Activated gamma-delta T cell treated with Interleukin-2 at 50 U/mL for 16 hours (primary cell): ENCODE measurements at regions not wholly inside any gene's neighbourhood (a gene's known extent, or its start where the extent isn't known, plus 50 kb on each side); places are given as distances from the start of the nearest gene placed in this dataset.
"Not testable (repeated sequence)": the region's sequence is repeated elsewhere in the genome, so short reads cannot be mapped to it uniquely, and the experiment has no call there.

ENCODE experiments used
- DNase-seq: peaks from one replicate; pipeline ENCODE4 v3.0.0-alpha.2; 2020

GRCh38 chr1:148354913-148355308, 128.2 kb downstream of the PPIAL4G start:
- DNase-seq = no peak

- no peak for DNase-seq
Observed at GRCh38 chr1:148354284-148354912, 128.7 kb downstream of the PPIAL4G start.

DNA sequence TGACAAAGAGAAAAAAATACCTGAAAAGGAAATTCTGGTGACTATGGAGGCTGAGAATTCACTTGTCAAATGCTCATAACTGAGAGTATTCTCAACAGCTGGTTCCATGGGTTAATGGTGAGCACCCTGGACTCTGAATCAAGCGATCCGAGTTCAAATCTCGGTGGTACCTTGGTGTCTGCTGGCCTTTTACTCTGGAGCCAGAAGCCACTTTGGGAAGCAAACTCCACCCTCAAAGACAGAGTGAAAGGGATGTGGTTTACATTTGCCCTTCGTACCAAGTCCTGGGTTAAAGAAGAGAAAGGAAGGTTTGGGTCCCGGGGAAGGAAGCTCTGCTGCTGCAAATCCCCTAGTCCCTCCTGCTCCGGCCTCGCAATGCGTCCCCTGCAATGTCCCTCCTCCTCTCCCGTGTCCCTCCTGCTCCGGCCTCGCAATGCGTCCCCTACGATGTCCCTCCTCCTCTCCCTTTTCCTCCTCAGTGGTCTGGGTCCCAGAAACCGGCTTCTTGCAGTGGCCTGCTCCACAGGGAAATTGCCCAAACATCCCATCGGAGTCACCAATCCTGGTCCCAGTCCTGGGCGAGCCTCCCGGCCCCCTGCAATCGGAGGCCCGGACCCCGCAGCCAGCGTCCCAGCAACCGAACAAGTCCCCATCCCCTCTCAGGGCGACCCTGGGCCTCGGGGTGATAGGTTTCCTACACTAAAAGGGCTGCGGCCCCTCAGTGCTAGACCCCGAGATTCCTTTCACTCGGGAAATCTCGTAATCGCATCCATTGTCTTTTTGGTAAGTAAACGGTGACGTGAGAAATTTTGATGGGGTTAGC, 129.4 kb downstream of the PPIAL4G start:
- no peak for DNase-seq

GRCh38 chr1:148352470-148353053, 130.5 kb downstream of the PPIAL4G start:
- DNase-seq = no peak

DNA sequence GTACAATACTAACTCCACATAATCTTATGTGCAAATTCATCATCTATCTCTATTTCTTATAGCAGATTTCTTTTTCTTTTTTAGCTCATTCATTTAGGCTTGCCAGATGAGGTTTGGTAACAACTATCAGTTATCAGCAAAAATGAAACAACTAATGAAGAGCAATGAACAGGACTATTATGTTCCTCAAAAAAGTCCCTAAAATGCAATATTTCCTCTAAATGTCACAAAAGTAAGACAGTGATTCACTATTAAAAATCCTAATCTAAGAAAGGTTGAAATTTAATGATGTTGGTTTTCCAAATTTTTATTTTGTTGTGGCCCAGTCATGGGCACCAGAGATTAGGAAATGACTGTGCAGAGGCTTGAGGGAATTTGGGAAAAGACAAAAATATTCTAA, 135.3 kb downstream of the PPIAL4G start:
- no peak for DNase-seq

GRCh38 chr1:148345659-148346151, 137.4 kb downstream of the PPIAL4G start:
- peak; percentile 18 for DNase-seq

DNA sequence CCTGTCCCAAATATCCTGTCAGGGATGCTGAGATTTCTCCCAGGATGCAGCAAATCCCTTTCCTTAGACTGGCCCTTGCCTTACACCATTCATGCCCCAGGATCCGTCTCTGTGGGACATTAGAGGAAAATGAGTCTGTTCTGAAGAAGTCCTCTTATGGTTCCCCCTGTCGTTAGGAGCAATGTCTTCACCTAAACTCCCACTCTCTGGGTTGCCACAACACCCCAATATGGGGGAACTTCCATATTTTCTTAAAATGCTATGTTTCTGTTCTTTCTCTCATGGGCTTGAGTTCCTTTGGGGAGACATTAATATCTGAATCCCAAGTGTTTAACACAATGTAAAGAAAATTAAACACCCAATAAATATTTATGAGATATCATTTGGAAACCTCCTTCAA, 138.5 kb downstream of the PPIAL4G start:
- DNase-seq = not testable (repeated sequence)

DNA sequence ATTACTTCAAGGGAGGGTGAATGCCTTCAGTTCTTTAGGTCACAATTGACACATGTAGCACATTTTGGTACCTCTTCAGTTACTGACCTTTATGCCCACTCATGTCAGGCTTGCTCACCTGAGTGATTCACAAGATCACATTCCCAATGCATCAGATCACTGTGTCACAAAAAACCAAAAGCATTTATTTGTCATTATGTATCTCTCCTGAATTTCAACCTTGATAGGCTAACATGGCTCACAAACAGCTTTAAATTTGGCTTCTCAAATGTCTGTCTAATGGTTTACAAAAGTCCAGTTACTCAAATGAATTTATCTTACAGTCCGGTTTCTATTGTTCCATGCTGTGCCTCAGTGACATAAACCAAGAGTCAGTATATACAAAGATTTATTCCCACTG, 141.4 kb downstream of the PPIAL4G start:
- not testable (repeated sequence) for DNase-seq

DNA sequence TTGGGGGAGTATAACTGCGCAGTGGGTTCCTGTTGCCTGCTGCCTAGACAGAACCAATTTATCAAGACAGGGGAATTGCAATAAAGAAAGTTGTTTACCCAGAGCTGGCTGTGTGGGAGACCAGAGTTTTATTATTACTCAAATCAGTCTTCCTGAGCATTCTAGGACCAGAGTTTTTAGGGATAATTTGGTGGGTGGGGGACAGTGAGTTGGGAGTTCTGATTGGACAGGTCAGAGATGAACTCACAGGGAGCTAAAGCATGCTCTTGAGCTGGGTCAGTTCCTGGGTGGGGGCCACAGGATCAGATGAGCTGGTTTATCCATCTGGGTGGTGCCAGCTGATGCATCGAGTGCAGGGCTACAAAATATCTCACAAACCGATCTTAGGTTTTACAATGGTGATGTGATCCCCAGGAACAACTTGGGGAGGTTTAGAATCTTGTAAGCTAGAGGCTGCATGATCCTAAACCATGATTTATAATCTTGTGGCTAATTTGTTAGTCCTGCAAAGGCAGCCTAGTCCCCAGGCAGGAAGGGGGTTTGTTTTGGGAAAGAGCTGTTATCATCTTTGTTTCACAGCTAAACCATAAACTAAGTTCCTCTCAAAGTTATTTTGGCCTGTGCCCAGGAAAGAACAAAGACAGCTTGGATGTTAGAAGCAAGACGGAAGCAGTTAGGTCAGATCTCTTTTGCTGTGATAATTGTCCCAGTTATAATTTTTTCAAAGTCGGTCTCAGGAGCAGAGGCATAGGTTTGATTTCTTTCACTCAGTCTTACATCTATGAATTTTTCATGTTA, 146.8 kb downstream of the PPIAL4G start:
- DNase-seq = not testable (repeated sequence)

DNA sequence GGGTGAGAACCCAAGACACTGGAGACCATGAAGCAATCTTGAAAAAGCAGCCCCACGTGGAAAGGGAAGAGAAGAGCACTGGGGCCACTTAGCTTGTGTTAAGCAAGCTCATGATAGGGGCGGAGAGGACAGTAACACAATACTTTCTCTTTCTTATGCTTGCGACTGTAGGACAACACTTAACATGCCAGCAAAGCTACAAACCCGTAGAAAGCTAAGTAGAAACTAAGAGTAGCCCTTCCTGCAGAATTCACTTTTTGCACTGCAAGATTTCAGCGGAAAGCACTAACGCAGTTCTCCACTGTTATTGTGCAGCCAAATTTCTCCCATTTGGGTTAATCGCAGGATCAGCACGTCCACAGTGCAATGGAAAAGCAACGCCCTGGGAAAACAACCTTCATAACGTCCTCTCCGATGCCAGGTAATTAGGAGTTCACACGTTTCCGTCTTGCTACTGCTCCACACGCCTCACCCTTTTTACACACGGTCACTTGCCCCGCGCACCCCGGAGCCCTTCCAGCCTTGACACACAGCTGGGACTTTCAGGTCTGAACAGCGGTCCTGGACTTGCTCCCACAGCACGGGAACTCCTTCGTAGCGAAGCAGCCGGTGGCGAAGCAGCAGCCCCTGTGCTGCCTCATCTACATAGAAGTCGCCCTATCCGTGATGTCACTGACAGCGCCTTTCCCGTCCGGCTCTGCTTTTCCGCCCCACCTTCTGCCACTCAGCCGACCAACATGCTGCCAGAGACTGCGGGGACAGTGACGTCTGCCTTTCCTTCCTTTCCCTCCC, 148.6 kb downstream of the PPIAL4G start:
- peak; percentile 64 for DNase-seq

GRCh38 chr1:148333875-148334338, 149.2 kb downstream of the PPIAL4G start:
- no peak for DNase-seq

DNA sequence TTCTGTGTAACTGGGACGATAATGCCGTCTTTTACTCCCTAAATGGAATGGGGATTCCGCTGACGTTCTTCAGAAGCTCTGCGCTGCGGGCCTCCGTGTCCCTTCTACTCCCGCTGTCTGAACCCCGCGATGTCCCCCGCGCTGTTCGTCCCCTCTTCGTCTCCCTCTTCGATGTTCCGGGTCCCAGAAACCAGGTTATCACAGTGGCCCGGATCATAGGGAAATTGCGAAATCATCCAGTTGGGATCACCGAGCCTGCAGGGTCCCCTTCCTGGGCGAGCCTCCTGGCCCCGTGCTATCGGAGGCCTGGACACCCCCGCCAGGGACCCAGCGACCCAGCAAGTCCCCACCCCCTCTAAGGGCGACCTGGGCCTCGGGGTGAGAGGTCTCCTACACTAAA, 154.2 kb downstream of the PPIAL4G start:
- DNase-seq = no peak

DNA sequence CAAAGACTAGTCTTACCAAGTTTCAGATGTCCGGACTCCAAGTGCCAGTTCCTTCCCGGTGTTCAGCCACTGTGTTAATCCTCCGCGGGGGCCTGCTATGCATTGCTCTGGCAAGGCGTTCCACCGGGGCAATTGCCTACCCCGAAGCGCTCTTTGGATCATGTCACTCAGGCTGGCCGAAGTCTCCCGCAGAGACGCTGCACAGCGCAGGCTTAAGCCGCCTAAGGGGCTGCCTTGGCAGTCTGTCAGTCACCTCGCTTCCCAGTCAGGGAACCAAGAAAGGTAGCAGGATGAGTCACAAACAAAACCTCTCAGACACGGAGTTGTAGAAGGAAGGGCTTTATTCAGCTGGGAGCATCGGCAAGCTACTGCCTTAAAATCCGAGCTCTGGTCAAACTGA, 158.1 kb downstream of the PPIAL4G start:
- DNase-seq = not testable (repeated sequence)

GRCh38 chr1:148324465-148324864, 158.6 kb downstream of the PPIAL4G start:
- DNase-seq = not testable (repeated sequence)

DNA sequence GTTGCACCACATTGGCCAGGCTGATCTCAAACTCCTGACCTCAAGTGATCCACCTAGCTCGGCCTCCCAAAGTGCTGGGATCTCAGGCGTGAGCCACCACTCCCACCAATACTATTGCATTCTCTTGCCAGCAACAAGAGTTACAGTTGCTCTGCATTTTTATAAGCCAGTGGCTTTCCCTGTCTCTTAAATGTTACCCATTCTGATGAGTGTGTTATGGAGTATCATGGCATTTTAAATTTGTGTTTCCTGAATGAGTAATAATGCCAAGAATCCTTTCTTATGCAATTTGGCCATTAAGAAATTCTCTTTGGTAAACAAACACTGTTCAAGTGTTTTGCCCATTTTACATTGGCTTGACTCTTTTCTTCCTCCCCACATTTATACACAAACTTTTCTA, 163.0 kb downstream of the PPIAL4G start:
- DNase-seq = not testable (repeated sequence)

- no peak for DNase-seq
Observed at GRCh38 chr1:148318904-148319242, 164.2 kb downstream of the PPIAL4G start.

DNA sequence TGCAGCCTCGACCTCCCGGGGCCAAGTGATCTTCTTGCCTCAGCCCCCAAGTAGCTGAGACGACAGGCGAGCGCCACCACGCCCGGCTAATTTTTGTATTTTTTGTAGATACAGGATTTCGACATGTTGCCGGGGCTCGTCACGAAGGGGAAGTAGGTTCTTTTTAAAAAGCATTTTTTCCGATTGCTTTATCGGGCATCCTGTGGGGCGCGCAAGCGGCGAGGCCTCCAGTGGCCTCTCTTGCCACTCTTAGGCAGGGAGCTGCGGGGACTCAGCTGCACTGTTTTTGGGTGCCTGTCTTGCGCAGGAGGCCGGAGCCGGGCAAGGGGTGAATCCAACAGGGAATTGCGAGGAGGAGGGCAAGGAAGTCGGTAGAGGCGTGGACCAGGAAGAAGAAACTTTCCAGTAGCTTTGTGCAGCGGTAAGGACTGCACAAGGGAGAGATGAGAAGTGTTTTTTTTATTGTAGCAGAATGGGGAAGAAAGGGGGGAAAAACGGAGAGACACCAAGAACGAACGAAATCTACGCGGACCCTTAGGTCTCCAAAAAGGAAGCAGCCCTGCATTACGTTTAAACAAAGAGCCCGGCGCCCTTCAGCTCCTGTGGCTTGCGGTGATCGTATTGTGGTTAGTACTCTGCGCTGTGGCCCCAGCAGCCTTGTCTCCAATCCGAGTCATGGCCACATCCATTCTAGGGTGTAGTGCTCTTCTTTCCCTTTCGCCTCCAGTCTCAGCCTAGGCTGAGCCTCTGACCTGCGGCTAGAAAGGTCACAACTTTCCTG, 164.8 kb downstream of the PPIAL4G start:
- peak; percentile 57 for DNase-seq

DNA sequence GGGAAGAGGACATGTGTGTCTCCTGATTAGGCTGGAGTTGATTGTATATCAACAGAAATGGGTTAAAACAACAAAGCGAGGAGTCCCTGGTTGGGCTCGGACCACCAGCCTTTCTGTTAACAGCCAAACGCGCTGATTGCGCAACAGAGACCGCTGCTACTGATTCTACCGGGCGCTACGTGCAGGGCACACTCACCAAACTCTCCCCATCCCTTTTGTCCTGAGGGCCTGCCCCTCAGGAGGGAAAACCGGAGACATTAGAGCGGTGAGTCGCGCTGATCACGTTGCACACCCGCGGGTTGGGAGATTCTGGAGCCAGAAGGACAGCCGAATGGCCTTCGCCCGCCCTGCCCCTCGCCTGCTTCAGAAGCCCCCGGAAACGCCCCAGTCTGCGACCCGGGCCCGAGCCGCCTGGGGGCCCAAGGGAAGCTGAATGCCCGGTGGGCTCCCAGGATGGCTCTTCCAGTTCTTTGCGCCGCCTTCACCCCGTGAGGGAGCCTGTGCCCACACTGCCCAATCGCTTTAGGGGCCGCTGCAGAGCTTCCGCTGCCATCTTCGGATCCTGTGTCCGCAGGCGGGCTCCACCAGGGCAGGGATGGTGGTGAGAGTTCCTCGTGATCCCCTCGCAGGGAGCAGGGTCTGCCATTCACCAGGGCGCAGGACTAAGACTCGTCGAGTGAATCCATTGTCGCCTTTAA, 165.4 kb upstream of the NBPF11 start:
- no peak for DNase-seq

DNA sequence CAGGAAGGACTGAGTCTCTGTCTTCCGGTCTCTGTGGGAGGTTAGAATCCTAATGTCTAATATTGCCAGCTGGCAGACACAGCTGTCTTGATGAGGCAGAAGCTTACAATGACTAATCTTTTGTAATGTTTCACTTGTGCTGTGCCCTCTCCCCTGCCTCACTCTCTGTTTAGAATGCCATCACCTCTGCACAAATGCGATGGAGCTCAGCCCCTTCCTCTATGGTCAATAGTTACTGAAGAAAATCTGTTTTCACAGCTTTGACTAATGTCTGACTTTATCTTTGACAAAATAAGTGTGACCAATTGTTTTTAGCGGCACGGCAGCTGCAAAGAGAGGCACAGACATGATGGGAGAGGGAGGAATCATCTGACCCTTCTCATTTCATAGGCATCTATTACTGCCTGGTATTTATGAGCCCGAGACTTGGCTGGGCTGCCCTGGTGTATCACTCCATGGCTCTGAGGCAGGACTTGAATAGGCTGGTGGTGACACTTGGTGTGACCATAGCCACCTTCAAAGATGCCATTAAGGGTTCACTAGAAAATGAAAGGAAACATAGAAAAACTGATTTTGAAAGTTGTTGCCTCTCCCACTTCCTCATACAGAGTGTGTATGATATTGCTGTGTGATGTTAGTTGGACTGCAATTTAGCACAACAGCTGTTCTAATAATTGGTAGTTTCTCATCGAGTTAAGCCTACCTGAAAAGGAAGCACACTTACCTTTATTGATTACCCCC, 163.2 kb upstream of the NBPF11 start:
- no peak for DNase-seq

GRCh38 chr1:148310807-148311206, 158.7 kb upstream of the NBPF11 start:
- DNase-seq = no peak
